Thyroid gland (tissue), 4 donors: ENCODE measurements at regions not wholly inside any gene's neighbourhood (a gene's known extent, or its start where the extent isn't known, plus 50 kb on each side); places are given as distances from the start of the nearest gene placed in this dataset.

Experiments used
- POLR2A ChIP-seq, 2 donors: fragments of 450-650 bp; IDR thresholded peaks; one replicate each; pipeline ENCODE4 v1.6.1; 2017; ENCODE audit warnings: antibody characterized with exemption in 2 of 2, mild to moderate bottlenecking in 2 of 2, moderate library complexity in 1 of 2
- TF ChIP-seq, protein P1 (sequence below), 6 experiments: fragments of 200-600 bp in 3 of 6; fragments of 450-650 bp in 3 of 6; sonication (generic) in 3 of 6; IDR thresholded peaks; one replicate each; pipeline ENCODE4 v1.5.1; 2016 to 2019; ENCODE audit warnings: antibody characterized with exemption in 6 of 6, mild to moderate bottlenecking in 2 of 6, inconsistent platforms in 1 of 6, moderate library complexity in 1 of 6

DNA sequence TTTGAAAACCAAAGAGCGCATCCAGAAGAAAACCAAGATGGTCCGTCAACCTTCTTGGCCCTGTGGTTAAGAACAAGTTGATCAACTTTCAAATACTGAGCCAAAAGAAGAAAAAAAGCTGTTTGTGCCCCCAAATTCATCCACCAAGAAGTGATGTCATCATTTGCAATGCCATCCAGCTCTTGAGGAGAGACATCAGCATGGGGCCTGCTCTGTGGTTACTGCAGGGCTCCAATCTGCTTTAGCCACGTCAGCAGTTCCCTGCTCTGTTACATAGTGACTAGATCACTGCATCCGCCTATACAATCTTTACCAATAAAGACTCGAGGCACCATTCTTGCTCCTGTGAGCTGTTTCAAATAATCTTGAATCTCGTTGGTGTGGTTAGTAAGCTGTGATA, 75.0 kb upstream of the BLCAP start:
- TF ChIP-seq, protein P1, sequence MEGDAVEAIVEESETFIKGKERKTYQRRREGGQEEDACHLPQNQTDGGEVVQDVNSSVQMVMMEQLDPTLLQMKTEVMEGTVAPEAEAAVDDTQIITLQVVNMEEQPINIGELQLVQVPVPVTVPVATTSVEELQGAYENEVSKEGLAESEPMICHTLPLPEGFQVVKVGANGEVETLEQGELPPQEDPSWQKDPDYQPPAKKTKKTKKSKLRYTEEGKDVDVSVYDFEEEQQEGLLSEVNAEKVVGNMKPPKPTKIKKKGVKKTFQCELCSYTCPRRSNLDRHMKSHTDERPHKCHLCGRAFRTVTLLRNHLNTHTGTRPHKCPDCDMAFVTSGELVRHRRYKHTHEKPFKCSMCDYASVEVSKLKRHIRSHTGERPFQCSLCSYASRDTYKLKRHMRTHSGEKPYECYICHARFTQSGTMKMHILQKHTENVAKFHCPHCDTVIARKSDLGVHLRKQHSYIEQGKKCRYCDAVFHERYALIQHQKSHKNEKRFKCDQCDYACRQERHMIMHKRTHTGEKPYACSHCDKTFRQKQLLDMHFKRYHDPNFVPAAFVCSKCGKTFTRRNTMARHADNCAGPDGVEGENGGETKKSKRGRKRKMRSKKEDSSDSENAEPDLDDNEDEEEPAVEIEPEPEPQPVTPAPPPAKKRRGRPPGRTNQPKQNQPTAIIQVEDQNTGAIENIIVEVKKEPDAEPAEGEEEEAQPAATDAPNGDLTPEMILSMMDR (IDR thresholded peaks at IDR 0.05) = no peak
- TF ChIP-seq POLR2A (IDR thresholded peaks at IDR 0.05) = no peak
